Endothelial cell (in vitro differentiated cells): ENCODE measurements at regions not wholly inside any gene's neighbourhood (a gene's known extent, or its start where the extent isn't known, plus 50 kb on each side); places are given as distances from the start of the nearest gene placed in this dataset.

Experiments
- DNase-seq: peaks from one replicate; pipeline ENCODE4 v3.0.0; 2021; ENCODE audit warnings: low spot score
- H3K27ac Mint-ChIP-seq: one replicate; pipeline ENCODE4 v1.8.0; 2021; ENCODE audit warnings: mixed read lengths, inconsistent platforms; ENCODE audit not compliant: unreplicated experiment
- H3K27me3 Mint-ChIP-seq: one replicate; pipeline ENCODE4 v1.8.0; 2021; ENCODE audit warnings: mild to moderate bottlenecking, moderate library complexity, mixed read lengths, inconsistent platforms; ENCODE audit not compliant: unreplicated experiment
- H3K36me3 Mint-ChIP-seq: one replicate; pipeline ENCODE4 v1.8.0; 2021; ENCODE audit warnings: mild to moderate bottlenecking, low read depth, mixed read lengths, inconsistent platforms; ENCODE audit not compliant: unreplicated experiment
- H3K4me1 Mint-ChIP-seq: one replicate; pipeline ENCODE4 v1.8.0; 2021; ENCODE audit warnings: mild to moderate bottlenecking, mixed read lengths, inconsistent platforms; ENCODE audit not compliant: unreplicated experiment
- H3K4me3 Mint-ChIP-seq: one replicate; pipeline ENCODE4 v1.8.0; 2021; ENCODE audit warnings: mild to moderate bottlenecking, mixed read lengths, inconsistent platforms; ENCODE audit not compliant: unreplicated experiment
- H3K9me3 Mint-ChIP-seq: one replicate; pipeline ENCODE4 v1.8.0; 2021; ENCODE audit warnings: mixed read lengths, inconsistent platforms; ENCODE audit not compliant: unreplicated experiment
- CTCF ChIP-seq: fragments of 200-600 bp; sonication (generic); IDR thresholded peaks from one replicate; pipeline ENCODE4 v1.5.0; 2021; ENCODE audit warnings: antibody characterized with exemption; ENCODE audit not compliant: unreplicated experiment

GRCh38 chr7:18399436-18400235 lies 95.9 kb upstream of the HDAC9 start:
- peaks cover 2% of the 10 kb centered on the region for H3K4me1 Mint-ChIP-seq
- H3K27me3 Mint-ChIP-seq, result no peaks in the 10 kb centered on the region
- no peaks in the 10 kb centered on the region for H3K9me3 Mint-ChIP-seq
- no peak overlapping the region for H3K27ac Mint-ChIP-seq
- H3K4me3 Mint-ChIP-seq, result no peak overlapping the region
- no peak for DNase-seq
- H3K36me3 Mint-ChIP-seq, result no peaks in the 10 kb centered on the region
- no peak for TF ChIP-seq CTCF

GRCh38 chr7:18400275-18400674 lies 95.3 kb upstream of the HDAC9 start:
- no peak for TF ChIP-seq CTCF
- Mint-ChIP-seq H3K27me3 (no peaks in the 10 kb centered on the region), H3K9me3 (no peaks in the 10 kb centered on the region), H3K4me3 (no peak overlapping the region), H3K4me1 (peaks cover 4% of the 10 kb centered on the region), H3K36me3 (no peaks in the 10 kb centered on the region), H3K27ac (no peak overlapping the region)
- no peak for DNase-seq

- no peak for TF ChIP-seq CTCF
- Mint-ChIP-seq H3K9me3 (no peaks in the 10 kb centered on the region), H3K27me3 (no peaks in the 10 kb centered on the region), H3K4me3 (no peak overlapping the region), H3K4me1 (peaks cover 6% of the 10 kb centered on the region), H3K27ac (no peak overlapping the region), H3K36me3 (no peaks in the 10 kb centered on the region)
- no peak for DNase-seq
Measured at GRCh38 chr7:18400726-18401125, 94.8 kb upstream of the HDAC9 start.

GRCh38 chr7:18401757-18402156 lies 93.8 kb upstream of the HDAC9 start:
- DNase-seq, result no peak
- H3K9me3 Mint-ChIP-seq, result no peaks in the 10 kb centered on the region
- no peak overlapping the region for H3K4me3 Mint-ChIP-seq
- H3K4me1 Mint-ChIP-seq, result peaks cover 5% of the 10 kb centered on the region
- TF ChIP-seq CTCF, result no peak
- no peaks in the 10 kb centered on the region for H3K36me3 Mint-ChIP-seq
- no peak overlapping the region for H3K27ac Mint-ChIP-seq
- no peaks in the 10 kb centered on the region for H3K27me3 Mint-ChIP-seq

GRCh38 chr7:18402488-18403183 lies 92.9 kb upstream of the HDAC9 start:
- no peaks in the 10 kb centered on the region for H3K36me3 Mint-ChIP-seq
- H3K4me3 Mint-ChIP-seq, result no peak overlapping the region
- H3K27me3 Mint-ChIP-seq, result no peaks in the 10 kb centered on the region
- peaks cover 11% of the 10 kb centered on the region for H3K4me1 Mint-ChIP-seq
- no peak for TF ChIP-seq CTCF
- H3K27ac Mint-ChIP-seq, result no peak overlapping the region
- no peak for DNase-seq
- no peaks in the 10 kb centered on the region for H3K9me3 Mint-ChIP-seq
